NCI-H748 (cell line): ENCODE measurements at regions not wholly inside any gene's neighbourhood (a gene's known extent, or its start where the extent isn't known, plus 50 kb on each side); places are given as distances from the start of the nearest gene placed in this dataset.

Experiments used
- DNase-seq: peaks from one replicate; lab custom pipeline; 2025; ENCODE audit not compliant: unreplicated experiment; lab: John Stamatoyannopoulos, UW

GRCh38 chr3:174639970-174640369, 219.2 kb upstream of the NAALADL2 start:
- DNase-seq = no peak

DNA sequence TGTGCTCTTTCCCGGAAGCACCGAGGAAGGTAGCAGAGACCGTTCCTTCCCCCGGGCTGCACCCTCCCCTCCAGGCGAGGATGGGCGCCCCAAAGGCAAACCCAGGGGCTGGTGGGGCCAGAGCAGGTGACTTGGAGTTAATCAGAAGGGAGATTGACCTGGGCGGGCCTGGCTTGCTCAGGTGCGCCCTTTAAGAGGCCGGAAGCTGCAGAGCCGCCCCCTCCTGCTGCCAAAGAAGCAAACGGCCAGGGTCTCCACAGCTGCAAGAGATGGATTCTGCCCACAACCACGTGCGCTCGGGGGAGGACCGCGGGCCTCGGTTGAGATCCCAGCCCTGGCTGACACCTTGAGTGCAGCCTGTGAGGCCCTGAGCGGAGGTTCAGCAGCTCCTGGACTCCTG, 218.2 kb upstream of the NAALADL2 start:
- no peak for DNase-seq

DNA sequence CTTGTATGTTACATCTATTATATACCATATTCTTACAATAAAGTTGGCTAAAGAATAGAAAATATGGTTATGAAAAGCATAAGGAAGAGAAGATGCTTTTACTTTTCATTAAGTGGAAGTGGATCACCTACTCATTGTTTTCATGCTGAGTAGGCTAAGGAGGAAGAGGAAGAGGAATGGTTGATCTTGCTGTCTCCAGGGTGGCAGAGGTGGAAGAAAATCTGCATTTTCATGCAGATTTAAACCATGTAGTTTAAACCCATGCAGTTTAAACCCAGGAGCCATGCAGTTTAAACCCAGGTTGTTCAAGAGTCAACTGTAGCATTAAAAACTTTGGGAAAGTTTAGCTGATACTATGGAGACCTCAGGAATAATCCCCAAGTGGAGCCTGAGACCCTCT, 214.8 kb upstream of the NAALADL2 start:
- no peak for DNase-seq

DNA sequence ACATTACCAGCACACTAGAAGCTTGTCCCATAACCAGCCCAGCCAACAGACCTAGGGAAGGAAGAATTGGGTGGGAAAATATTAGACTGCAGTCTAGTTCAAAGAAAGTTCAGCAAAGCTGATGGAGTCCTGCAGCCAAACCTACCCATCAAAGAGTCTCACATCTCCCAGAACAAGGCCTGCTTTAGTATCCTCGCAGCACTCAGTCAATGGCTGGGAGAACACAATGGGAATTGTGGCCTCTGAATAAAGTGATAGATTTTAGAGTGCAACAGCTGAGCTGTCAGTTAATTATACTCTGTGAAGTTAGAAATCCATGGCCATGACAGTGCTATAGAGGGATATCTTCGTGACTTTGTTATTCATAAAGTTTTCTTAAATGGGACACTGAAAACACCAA, 207.2 kb upstream of the NAALADL2 start:
- DNase-seq = no peak

- DNase-seq = no peak
These were observed 199.6 kb upstream of the NAALADL2 start for GRCh38 chr3:174659511-174659910.

DNA sequence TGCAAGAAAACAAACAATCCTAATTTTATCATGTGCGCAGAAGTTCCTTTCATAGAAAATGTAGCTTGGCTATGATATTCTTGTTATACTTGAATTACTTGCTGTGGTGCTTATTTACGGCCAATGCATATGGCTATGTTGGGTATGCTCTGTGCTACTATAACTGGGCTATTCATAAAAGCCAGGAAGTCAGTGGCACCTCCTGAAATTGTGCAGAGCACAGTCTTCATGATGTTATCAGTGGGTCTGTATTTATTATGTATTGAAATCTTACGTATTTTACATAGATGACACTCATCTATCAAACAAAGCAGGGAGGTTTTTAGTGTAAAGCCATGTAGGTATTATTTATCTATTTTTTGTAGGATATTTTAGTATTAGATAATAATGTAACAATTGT, 196.5 kb upstream of the NAALADL2 start:
- DNase-seq = no peak

- DNase-seq = no peak
These were observed 191.7 kb upstream of the NAALADL2 start for GRCh38 chr3:174667386-174667785.

DNA sequence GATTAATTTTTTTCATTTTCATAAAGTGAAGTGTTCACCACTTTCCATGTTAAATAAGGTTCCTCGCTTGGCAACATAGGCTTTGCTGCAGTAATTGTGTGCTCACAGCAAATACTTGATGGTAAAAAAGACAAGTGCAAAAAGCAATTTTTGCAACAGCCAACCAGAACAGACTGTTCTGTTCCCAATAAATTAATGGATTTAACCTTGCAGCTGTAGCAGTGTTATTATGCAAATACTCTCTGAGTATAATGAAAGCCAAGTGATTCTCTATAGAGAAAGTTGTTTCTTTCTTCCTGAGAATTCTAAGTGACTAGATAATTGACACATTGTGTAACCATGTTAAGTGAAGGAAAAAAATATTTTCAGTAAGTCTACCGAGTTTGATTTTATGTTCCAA, 183.7 kb upstream of the NAALADL2 start:
- DNase-seq = no peak

GRCh38 chr3:174681784-174682183, 177.3 kb upstream of the NAALADL2 start:
- no peak for DNase-seq

DNA sequence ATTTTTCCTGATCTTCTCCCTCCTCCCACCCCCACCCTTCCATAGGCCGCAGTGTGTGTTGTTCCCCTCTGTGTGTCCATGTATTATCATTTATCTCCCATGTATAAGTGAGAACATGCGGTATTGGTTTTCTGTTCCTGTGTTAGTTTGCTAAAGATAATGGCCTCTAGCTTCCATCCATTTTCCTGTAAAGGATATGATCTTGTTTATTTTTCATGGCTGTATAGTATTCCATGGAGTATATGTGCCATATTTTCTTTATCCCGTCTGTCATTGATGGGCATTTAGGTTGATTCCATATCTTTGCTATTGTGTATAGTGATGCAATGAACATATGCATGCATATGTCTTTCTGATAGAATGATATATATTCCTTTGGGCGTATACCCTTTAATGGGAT, 173.3 kb upstream of the NAALADL2 start:
- no peak for DNase-seq

DNA sequence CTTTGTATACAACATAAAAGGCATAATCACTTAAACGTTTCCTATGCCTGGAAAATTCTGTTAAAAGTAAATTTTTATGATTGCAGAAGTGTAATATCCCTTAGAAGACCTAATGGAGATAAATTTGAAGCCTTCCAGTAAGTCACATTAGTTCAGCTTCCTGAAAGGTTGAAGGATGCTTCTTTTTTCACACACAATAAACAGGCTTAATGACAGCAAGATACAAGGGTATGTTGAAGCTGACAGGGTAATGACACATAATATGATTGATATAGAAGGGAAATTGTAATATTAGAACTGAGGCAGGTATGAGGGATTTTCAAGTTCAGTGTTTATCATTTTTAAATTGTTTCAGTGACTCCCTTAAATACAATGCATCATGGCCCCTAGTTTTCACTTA, 161.8 kb upstream of the NAALADL2 start:
- no peak for DNase-seq

DNA sequence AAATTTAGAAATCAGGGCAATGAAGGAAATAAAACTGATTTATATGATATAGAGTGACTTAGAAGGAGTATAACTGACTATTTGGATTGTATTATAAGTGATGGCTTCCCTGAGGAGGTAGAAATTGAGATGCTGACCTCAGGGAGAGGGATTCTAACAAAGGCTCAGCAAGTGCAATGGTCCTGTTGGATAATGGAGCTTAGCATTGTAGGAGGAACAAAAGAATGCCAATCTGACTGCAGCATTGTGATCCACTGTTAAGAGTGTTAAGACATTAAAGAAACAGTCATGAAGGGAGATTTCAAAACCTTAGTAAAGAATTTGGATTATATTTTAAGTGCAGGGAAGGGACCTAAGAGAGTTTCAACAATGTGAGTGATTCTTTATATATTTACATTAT, 158.4 kb upstream of the NAALADL2 start:
- peak; percentile 9 for DNase-seq

DNA sequence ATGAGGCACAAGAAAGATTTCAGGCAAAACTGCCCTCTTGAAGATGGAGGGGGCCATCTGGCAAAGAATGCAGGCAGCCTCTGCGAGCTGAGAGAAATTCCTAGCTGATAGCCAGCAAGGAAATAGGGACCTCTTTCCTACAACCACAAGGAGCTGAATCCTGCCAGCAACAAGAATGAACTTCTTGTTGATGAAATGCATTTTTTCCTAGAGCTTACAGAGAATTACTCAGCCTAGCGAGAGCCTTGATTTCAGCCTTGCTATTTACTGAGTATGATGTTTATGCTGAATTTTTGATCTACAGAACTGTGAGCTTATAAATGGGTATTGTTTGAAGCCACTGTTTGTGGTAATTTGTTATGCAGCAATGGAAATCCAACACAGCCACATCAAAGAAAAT, 148.5 kb upstream of the NAALADL2 start:
- DNase-seq = no peak

GRCh38 chr3:174715386-174715785, 143.7 kb upstream of the NAALADL2 start:
- no peak for DNase-seq

GRCh38 chr3:174716956-174717505, 142.1 kb upstream of the NAALADL2 start:
- no peak for DNase-seq

DNA sequence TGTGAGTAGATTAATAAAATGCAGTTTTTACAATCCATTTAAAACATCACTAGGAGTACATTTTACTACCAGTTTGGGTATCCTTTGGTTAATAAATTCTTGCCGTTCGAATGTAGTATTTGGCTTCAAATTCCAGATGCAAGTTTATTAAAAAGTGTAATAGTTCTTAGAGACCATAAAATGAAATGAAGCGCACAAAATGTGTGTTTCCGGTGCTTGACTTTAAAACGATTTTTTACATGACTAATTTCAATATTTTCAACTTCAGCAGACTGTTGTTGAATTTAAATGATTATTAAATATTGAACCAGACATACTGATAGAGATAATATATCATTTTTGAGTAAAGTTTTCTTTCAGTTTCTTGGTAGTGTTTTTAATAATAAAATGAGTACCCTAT, 138.4 kb upstream of the NAALADL2 start:
- DNase-seq = no peak

- no peak for DNase-seq
These were observed 133.8 kb upstream of the NAALADL2 start for GRCh38 chr3:174725303-174725702.

DNA sequence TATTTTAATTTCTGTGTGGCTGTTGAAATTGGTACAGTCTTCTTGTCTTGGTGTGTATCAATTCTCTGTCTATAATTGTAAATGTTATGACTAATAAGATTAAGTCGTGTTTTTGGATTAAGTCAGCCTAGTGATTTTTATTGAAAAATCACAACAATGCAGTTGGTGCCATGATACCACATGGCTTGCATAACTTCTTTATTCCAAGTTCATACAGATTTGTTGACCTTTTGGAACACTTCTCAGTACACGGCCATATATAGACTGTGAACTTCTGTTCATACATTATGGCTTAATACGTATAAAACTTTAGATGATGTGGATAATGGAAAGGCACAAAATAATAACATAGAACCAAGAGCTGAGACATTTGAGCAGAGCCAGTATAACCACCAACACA, 121.2 kb upstream of the NAALADL2 start:
- DNase-seq = no peak

- peak; percentile 4 for DNase-seq
These were observed 110.0 kb upstream of the NAALADL2 start for GRCh38 chr3:174749143-174749542.

DNA sequence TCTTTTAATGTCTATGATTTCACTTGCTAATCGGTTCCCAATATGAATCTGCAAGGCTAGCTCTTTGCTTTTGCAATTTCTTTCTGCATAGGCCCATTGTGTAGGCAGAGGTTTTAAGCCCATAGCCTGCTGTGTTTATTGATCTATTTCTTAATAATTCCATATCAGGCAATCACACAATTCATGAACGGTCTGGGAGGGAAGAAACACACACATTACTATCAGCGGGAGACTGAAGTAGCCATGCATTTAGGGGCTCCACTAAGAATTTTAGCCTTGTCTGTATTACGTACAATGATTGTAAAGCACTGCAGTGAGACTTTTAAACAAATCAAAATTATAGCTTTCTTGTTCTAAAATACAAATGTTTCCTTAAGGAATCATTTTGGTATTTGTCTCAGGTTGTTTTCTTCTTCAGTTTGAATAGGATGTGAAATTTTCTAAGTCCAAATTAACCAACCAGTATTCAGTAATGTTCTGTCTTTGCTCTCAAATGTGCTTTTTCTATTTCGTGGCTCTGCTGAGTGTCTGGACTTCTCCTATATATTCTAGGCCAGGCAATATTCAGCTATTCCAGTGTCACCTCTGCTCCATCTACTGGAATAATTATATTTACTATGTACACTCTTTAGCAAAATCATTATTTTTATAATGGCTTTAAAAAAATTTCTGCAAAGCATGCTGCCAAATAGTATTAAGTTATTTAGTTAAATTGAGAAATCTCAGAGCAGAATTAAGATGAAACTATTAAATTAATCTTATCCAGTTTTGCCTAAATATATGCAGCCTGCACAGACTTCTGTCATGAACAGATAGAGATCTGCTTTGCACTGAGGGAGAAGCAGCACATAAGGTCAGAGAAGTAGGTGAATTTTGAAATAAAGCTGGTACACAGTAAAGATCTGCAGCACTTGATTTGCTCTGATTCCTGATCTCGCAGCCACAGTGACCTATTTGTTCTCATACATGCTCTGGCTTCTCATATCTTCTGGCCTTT, 103.0 kb upstream of the NAALADL2 start:
- DNase-seq = no peak

GRCh38 chr3:174758943-174759342, 100.2 kb upstream of the NAALADL2 start:
- DNase-seq = no peak

DNA sequence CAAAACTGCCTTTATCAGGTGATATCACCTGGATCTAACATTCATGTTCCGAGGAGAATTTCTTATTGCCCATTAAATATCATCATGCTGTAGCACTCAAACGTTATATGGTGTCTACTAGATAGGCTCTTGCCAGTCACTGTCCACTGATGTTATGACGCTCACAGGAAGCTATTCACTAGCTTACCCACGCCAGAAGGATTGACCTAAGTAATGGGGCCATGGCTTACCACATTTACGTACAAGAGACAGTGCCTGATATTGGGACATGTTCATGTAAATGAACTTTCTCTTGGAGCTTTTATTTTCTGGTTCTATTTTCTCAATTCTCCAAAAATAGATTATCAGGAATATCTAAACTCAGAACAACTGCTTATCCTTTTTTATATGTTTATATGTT, 91.7 kb upstream of the NAALADL2 start:
- no peak for DNase-seq
